Caco-2 (cell line): ENCODE measurements at regions not wholly inside any gene's neighbourhood (a gene's known extent, or its start where the extent isn't known, plus 50 kb on each side); places are given as distances from the start of the nearest gene placed in this dataset.

ENCODE experiments used
- BruUV-seq: library from RNA; stranded (reverse); fragments of 400-500 nt; replicated peaks from 2 replicates; lab custom pipeline; 2021; lab: Mats Ljungman, UMichigan
- CTCF ChIA-PET: fragments of 300-600 bp; sonication (Branson Sonifier 250); formaldehyde crosslinking; loops from one replicate; lab custom pipeline; 2022; ENCODE audit warnings: antibody characterized with exemption; lab: Charles Lee
- POLR2A ChIA-PET: fragments of 300-600 bp; sonication (Branson Sonifier 250); formaldehyde crosslinking; loops from one replicate; lab custom pipeline; 2022; ENCODE audit warnings: antibody characterized with exemption; lab: Charles Lee
- DNase-seq, 2 experiments: peaks; one replicate each; pipeline versions ENCODE4 v3.0.0 to v3.0.0-alpha.2; 2020 to 2022
- H3K27me3 ChIP-seq: replicated peaks from 2 replicates; pipeline ENCODE4 v1.6.0; 2011; ENCODE audit warnings: low read length; ENCODE audit not compliant: control insufficient read depth, insufficient read depth
- H3K36me3 ChIP-seq: 2 replicates; pipeline ENCODE4 v1.5.1; 2011; ENCODE audit warnings: low read length; ENCODE audit not compliant: control insufficient read depth, insufficient read depth
- H3K4me1 ChIP-seq: fragments of 250-450 bp; sonication (Bioruptor Pico); 2 replicates; pipeline ENCODE4 v1.5.1; 2020; ENCODE audit warnings: mild to moderate bottlenecking
- H3K4me3 ChIP-seq: 2 replicates; pipeline ENCODE4 v1.5.1; 2011; ENCODE audit warnings: low read depth, mild to moderate bottlenecking, control low read depth, low read length
- H3K9me3 ChIP-seq: fragments of 250-450 bp; sonication (Bioruptor Pico); 2 replicates; pipeline ENCODE4 v1.5.1; 2020; ENCODE audit warnings: mild to moderate bottlenecking, moderate library complexity
- H3K27ac Mint-ChIP-seq: one replicate; pipeline ENCODE4 v1.8.0; 2022; ENCODE audit warnings: mixed read lengths; ENCODE audit not compliant: unreplicated experiment
- H3K27me3 Mint-ChIP-seq: one replicate; pipeline ENCODE4 v1.8.0; 2022; ENCODE audit warnings: mixed read lengths; ENCODE audit not compliant: insufficient read depth, unreplicated experiment
- H3K36me3 Mint-ChIP-seq: one replicate; pipeline ENCODE4 v1.8.0; 2022; ENCODE audit warnings: mild to moderate bottlenecking, mixed read lengths; ENCODE audit not compliant: insufficient read depth, unreplicated experiment
- H3K4me1 Mint-ChIP-seq: one replicate; pipeline ENCODE4 v1.8.0; 2022; ENCODE audit warnings: low read depth, mixed read lengths; ENCODE audit not compliant: unreplicated experiment
- H3K4me3 Mint-ChIP-seq: one replicate; pipeline ENCODE4 v1.8.0; 2022; ENCODE audit warnings: mild to moderate bottlenecking, moderate library complexity, mixed read lengths; ENCODE audit not compliant: unreplicated experiment
- H3K9me3 Mint-ChIP-seq: one replicate; pipeline ENCODE4 v1.8.0; 2022; ENCODE audit warnings: mixed read lengths; ENCODE audit not compliant: unreplicated experiment
- intact Hi-C: fragments of 100-400 bp; cut with micrococcal nuclease; formaldehyde crosslinking; loops from one replicate; pipeline ENCODE4 v1.10.0; 2022; ENCODE audit not compliant: unreplicated experiment
- TF ChIP-seq, protein P1 (sequence below), 2 experiments: fragments of 200-600 bp in 1 of 2; IDR thresholded peaks; 1 replicate in 1 of 2; 2 replicates in 1 of 2; pipeline versions ENCODE4 v1.5.1 to v1.8.0; 2011 to 2022; ENCODE audit warnings: antibody characterized with exemption in 1 of 2, control low read depth in 1 of 2, inconsistent platforms in 1 of 2, low read depth in 1 of 2, low read length in 1 of 2, mild to moderate bottlenecking in 1 of 2, moderate library complexity in 1 of 2; ENCODE audit not compliant: insufficient read depth in 1 of 2, severe bottlenecking in 1 of 2, unreplicated experiment in 1 of 2

DNA sequence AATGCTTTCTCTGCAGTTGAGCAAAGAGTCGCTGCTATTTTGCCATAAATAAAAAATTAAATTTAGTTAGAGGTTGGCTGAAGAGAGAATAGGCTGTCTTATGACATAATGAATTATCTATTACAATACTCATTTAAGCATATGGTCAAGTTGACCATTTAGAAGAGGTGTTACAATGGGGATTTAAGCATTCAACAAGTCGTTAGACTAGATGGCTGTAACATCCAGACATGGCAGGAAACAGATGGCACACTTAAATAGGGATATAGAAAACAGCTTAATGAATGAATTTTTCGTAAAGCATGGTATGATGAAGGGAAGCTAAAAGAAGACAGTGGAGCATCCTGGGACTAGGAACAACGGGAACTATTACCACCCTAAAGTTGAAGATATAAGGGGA lies 160.3 kb upstream of the PTPRD start:
- CTCF ChIA-PET: no interaction called here
- no peaks in the 10 kb centered on the region for H3K4me1 ChIP-seq
- H3K4me3 ChIP-seq: no peak overlapping the region
- H3K9me3 ChIP-seq: no peaks in the 10 kb centered on the region
- H3K36me3 ChIP-seq: no peaks in the 10 kb centered on the region
- BruUV-seq: no TSS peak
- no peaks in the 10 kb centered on the region for H3K27me3 Mint-ChIP-seq
- intact Hi-C loops: no loop called here
- H3K4me1 Mint-ChIP-seq: no peaks in the 10 kb centered on the region
- POLR2A ChIA-PET: no interaction called here
- H3K9me3 Mint-ChIP-seq: no peaks in the 10 kb centered on the region
- DNase-seq: no peak
- TF ChIP-seq, protein P1, sequence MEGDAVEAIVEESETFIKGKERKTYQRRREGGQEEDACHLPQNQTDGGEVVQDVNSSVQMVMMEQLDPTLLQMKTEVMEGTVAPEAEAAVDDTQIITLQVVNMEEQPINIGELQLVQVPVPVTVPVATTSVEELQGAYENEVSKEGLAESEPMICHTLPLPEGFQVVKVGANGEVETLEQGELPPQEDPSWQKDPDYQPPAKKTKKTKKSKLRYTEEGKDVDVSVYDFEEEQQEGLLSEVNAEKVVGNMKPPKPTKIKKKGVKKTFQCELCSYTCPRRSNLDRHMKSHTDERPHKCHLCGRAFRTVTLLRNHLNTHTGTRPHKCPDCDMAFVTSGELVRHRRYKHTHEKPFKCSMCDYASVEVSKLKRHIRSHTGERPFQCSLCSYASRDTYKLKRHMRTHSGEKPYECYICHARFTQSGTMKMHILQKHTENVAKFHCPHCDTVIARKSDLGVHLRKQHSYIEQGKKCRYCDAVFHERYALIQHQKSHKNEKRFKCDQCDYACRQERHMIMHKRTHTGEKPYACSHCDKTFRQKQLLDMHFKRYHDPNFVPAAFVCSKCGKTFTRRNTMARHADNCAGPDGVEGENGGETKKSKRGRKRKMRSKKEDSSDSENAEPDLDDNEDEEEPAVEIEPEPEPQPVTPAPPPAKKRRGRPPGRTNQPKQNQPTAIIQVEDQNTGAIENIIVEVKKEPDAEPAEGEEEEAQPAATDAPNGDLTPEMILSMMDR (IDR thresholded peaks at IDR 0.05; ENCODE audit: insufficient read depth in 1 of 2, low read depth in 1 of 2, low read length in 1 of 2, severe bottlenecking in 1 of 2, unreplicated experiment in 1 of 2): no peak
- H3K27ac Mint-ChIP-seq: no peak overlapping the region
- H3K36me3 Mint-ChIP-seq: no peaks in the 10 kb centered on the region
- no peak overlapping the region for H3K4me3 Mint-ChIP-seq
- H3K27me3 ChIP-seq: no peaks in the 10 kb centered on the region

DNA sequence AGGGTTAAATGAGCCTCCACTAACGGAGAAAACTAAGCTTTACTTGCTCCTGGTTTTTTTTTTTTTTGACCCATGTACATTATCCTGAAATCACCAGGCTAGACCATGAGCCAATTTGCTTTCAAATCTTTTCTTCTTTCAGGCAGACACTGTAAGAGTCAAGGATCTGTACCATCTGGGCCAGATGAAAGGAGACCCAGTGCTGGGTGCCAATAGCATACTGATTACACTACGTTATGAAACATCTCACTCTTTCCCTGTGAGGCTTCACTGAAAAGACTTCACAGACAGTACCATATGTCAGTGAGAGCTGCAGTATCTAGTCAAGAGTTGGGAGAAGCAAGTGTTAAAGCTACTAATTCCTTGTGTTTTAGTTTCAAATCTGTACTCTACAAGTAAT lies 161.2 kb upstream of the PTPRD start:
- Histone ChIP-seq H3K27me3 (no peaks in the 10 kb centered on the region), H3K4me1 (no peaks in the 10 kb centered on the region), H3K4me3 (no peak overlapping the region), H3K9me3 (no peaks in the 10 kb centered on the region), H3K36me3 (no peaks in the 10 kb centered on the region)
- ChIA-PET POLR2A (no interaction called here), CTCF (no interaction called here)
- Mint-ChIP-seq H3K4me3 (no peak overlapping the region), H3K4me1 (no peaks in the 10 kb centered on the region), H3K9me3 (peaks cover under 1% of the 10 kb centered on the region), H3K36me3 (no peaks in the 10 kb centered on the region), H3K27ac (no peak overlapping the region), H3K27me3 (no peaks in the 10 kb centered on the region)
- DNase-seq: no peak
- intact Hi-C loops: no loop called here
- TF ChIP-seq, protein P1 (IDR thresholded peaks at IDR 0.05; ENCODE audit: insufficient read depth in 1 of 2, low read depth in 1 of 2, low read length in 1 of 2, severe bottlenecking in 1 of 2, unreplicated experiment in 1 of 2): no peak
- BruUV-seq: no TSS peak

DNA sequence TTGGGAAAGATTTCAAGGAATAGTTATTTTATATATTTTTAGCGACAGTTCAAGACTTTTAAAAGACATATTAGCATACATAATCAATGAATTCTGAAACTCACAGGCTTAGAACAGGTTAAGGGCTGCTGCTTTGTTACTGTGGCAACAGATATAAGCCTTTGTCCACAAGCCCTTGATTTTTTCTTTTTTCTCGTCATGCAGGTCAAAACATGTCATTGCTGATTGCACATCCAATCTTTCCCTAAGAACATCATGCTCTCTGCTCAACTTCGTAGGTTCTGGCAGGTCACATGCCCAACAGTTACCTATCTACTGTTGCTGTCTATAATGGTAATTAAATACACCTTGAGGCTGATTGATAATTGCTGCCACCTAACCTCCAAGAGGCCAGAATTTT lies 172.5 kb upstream of the PTPRD start:
- no peaks in the 10 kb centered on the region for H3K36me3 ChIP-seq
- peaks cover 2% of the 10 kb centered on the region for H3K27me3 Mint-ChIP-seq
- H3K4me1 ChIP-seq: no peaks in the 10 kb centered on the region
- intact Hi-C loops: no loop called here
- no peaks in the 10 kb centered on the region for H3K27me3 ChIP-seq
- no peaks in the 10 kb centered on the region for H3K9me3 ChIP-seq
- BruUV-seq: no TSS peak
- TF ChIP-seq, protein P1 (IDR thresholded peaks at IDR 0.05; ENCODE audit: insufficient read depth in 1 of 2, low read depth in 1 of 2, low read length in 1 of 2, severe bottlenecking in 1 of 2, unreplicated experiment in 1 of 2): no peak
- no peak overlapping the region for H3K4me3 Mint-ChIP-seq
- no peak overlapping the region for H3K27ac Mint-ChIP-seq
- H3K36me3 Mint-ChIP-seq: no peaks in the 10 kb centered on the region
- no peak overlapping the region for H3K4me3 ChIP-seq
- H3K9me3 Mint-ChIP-seq: peaks cover 7% of the 10 kb centered on the region
- DNase-seq: no peak
- ChIA-PET CTCF (no interaction called here), POLR2A (no interaction called here)
- H3K4me1 Mint-ChIP-seq: no peaks in the 10 kb centered on the region
